ENCODE measurements at regions not wholly inside any gene's neighbourhood (a gene's known extent, or its start where the extent isn't known, plus 50 kb on each side); places are given as distances from the start of the nearest gene placed in this dataset.

- H3K27me3 ChIP-seq (ENCODE audit: insufficient read depth, low read length), result no peaks in the 10 kb centered on the region
- no peak for DNase-seq (ENCODE audit: low read depth, low spot score)
- no peaks in the 10 kb centered on the region for H3K79me2 ChIP-seq (ENCODE audit: insufficient read depth, low read length)
- H3K4me1 ChIP-seq (ENCODE audit: control insufficient read depth in 1 of 2, insufficient read depth in 2 of 2, low read length in 2 of 2), result no peaks in the 10 kb centered on the region
- BruUV-seq (replicated peaks), result no TSS peak
- no peak overlapping the region for H3K4me3 ChIP-seq (replicated peaks in 1 of 2; ENCODE audit: low read depth in 1 of 2, low read length in 2 of 2)
- no peaks in the 10 kb centered on the region for H4K20me1 ChIP-seq (ENCODE audit: insufficient read depth)
- ATAC-seq, result no peak
- TF ChIP-seq TCF7L2 (IDR thresholded peaks at IDR 0.05; ENCODE audit: borderline replicate concordance, extremely low read depth, insufficient read depth, insufficient read length) (no peak), SP1 (IDR thresholded peaks at IDR 0.05; ENCODE audit: low read depth) (no peak), POLR2A (IDR thresholded peaks at IDR 0.05; ENCODE audit: borderline replicate concordance, extremely low read depth, insufficient read depth, insufficient read length) (no peak), JUND (IDR thresholded peaks at IDR 0.05) (no peak), ZNF274 (IDR thresholded peaks at IDR 0.05; ENCODE audit: low read depth, low read length) (no peak), CEBPB (IDR thresholded peaks at IDR 0.05; ENCODE audit: low read depth) (no peak), CBX3 (IDR thresholded peaks at IDR 0.05; ENCODE audit: low read depth) (no peak), ELF1 (IDR thresholded peaks at IDR 0.05; ENCODE audit: borderline replicate concordance, low read depth) (no peak), EZH2 (IDR thresholded peaks at IDR 0.05) (no peak)
- H3K36me3 ChIP-seq (ENCODE audit: control insufficient read depth in 1 of 2, insufficient read depth in 2 of 2, low read length in 2 of 2), result no peaks in the 10 kb centered on the region
- ChIA-PET CTCF (no interaction called here), POLR2A (no interaction called here), RAD21 (ENCODE audit: low non-redundant PET in 1 of 2, low total read pairs in 2 of 2, uncharacterized antibody in 2 of 2, unreplicated experiment in 2 of 2) (no interaction called here)
- H2AFZ ChIP-seq (ENCODE audit: low read depth, low read length, poor library complexity, severe bottlenecking), result no peak overlapping the region
- no peak overlapping the region for H3K27ac ChIP-seq (ENCODE audit: low read depth, low read length)
- H3K9me2 ChIP-seq (ENCODE audit: insufficient read depth), result no peaks in the 10 kb centered on the region
- peaks cover 14 to 18% of the 10 kb centered on the region in 2 experiments; a peak in 2 of 4 replicates for H3K9me3 ChIP-seq (ENCODE audit: control insufficient read depth in 1 of 2, insufficient read depth in 1 of 2, low read depth in 1 of 2, low read length in 2 of 2)
- intact Hi-C loops (cut with micrococcal nuclease), result no loop called here
- no peak overlapping the region for H3K9ac ChIP-seq (ENCODE audit: low read length)
- no peak overlapping the region for H3K4me2 ChIP-seq (ENCODE audit: low read length)
These were observed 302.1 kb downstream of the MAF start for GRCh38 chr16:79298476-79298875.

GRCh38 chr16:79297805-79298204, 302.7 kb downstream of the MAF start:
- BruUV-seq (replicated peaks), result no TSS peak
- no peaks in the 10 kb centered on the region for H4K20me1 ChIP-seq (ENCODE audit: insufficient read depth)
- no peaks in the 10 kb centered on the region for H3K27me3 ChIP-seq (ENCODE audit: insufficient read depth, low read length)
- RAD21 ChIA-PET (ENCODE audit: low non-redundant PET in 1 of 2, low total read pairs in 2 of 2, uncharacterized antibody in 2 of 2, unreplicated experiment in 2 of 2), result no interaction called here
- no peaks in the 10 kb centered on the region for H3K36me3 ChIP-seq (ENCODE audit: control insufficient read depth in 1 of 2, insufficient read depth in 2 of 2, low read length in 2 of 2)
- intact Hi-C loops (cut with micrococcal nuclease), result no loop called here
- H3K4me1 ChIP-seq (ENCODE audit: control insufficient read depth in 1 of 2, insufficient read depth in 2 of 2, low read length in 2 of 2), result no peaks in the 10 kb centered on the region
- POLR2A ChIA-PET, result no interaction called here
- peaks cover 14 to 20% of the 10 kb centered on the region in 2 experiments; a peak in 2 of 4 replicates for H3K9me3 ChIP-seq (ENCODE audit: control insufficient read depth in 1 of 2, insufficient read depth in 1 of 2, low read depth in 1 of 2, low read length in 2 of 2)
- no peak overlapping the region for H3K27ac ChIP-seq (ENCODE audit: low read depth, low read length)
- ATAC-seq, result no peak
- CTCF ChIA-PET, result no interaction called here
- no peak overlapping the region for H3K9ac ChIP-seq (ENCODE audit: low read length)
- H3K79me2 ChIP-seq (ENCODE audit: insufficient read depth, low read length), result no peaks in the 10 kb centered on the region
- no peak for DNase-seq (ENCODE audit: low read depth, low spot score)
- H3K9me2 ChIP-seq (ENCODE audit: insufficient read depth), result no peaks in the 10 kb centered on the region
- H2AFZ ChIP-seq (ENCODE audit: low read depth, low read length, poor library complexity, severe bottlenecking), result no peak overlapping the region
- no peak overlapping the region for H3K4me2 ChIP-seq (ENCODE audit: low read length)
- no peak for TF ChIP-seq SIN3A (IDR thresholded peaks at IDR 0.05; ENCODE audit: low read depth)
- TF ChIP-seq POLR2A (IDR thresholded peaks at IDR 0.05; ENCODE audit: borderline replicate concordance, extremely low read depth, insufficient read depth, insufficient read length), result no peak
- TF ChIP-seq REST (IDR thresholded peaks at IDR 0.05; ENCODE audit: low read depth), result no peak
- TF ChIP-seq TCF7L2 (IDR thresholded peaks at IDR 0.05; ENCODE audit: borderline replicate concordance, extremely low read depth, insufficient read depth, insufficient read length), result no peak
- no peak for TF ChIP-seq CTCF (IDR thresholded peaks at IDR 0.05 in 2 of 3, conservative IDR thresholded peaks at IDR 0.05 in 1 of 3; ENCODE audit: borderline replicate concordance in 1 of 3, insufficient read depth in 1 of 3, low read depth in 2 of 3, low read length in 2 of 3)
- H3K4me3 ChIP-seq (replicated peaks in 1 of 2; ENCODE audit: low read depth in 1 of 2, low read length in 2 of 2), result no peak overlapping the region
